WI38 (cell line): ENCODE measurements at regions not wholly inside any gene's neighbourhood (a gene's known extent, or its start where the extent isn't known, plus 50 kb on each side); places are given as distances from the start of the nearest gene placed in this dataset.
"Not testable (repeated sequence)": the region's sequence is repeated elsewhere in the genome, so short reads cannot be mapped to it uniquely, and the experiment has no call there.

Experiments
- H3K4me3 ChIP-seq: 2 replicates; pipeline ENCODE4 v1.5.1; 2011; ENCODE audit warnings: low read depth, mild to moderate bottlenecking, control low read depth, low read length
- TF ChIP-seq, protein P1 (sequence below): IDR thresholded peaks from 2 replicates; pipeline ENCODE4 v1.5.1; 2012; ENCODE audit warnings: low read depth, mild to moderate bottlenecking, control low read depth, low read length

DNA sequence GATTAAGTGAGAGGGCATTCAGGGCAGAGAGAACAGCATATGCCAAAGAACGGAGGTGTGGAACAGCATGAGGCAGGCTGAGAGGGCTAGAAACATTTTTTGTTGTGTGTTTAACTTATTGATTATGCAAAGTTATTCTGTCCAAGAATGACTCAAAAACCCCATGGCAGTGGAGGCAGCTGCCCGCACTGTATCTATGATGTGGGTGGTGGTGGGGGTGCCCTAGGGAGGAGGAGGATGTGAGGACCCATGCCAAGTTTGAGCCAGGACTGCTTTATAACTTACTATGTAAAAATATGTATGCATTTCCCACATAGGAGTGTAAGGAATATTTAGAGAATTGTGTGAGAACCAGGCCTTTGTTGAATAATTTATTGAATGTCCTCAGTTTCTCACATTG is 85.4 kb upstream of the GNAZ start:
- no peak overlapping the region for H3K4me3 ChIP-seq
- TF ChIP-seq, protein P1, sequence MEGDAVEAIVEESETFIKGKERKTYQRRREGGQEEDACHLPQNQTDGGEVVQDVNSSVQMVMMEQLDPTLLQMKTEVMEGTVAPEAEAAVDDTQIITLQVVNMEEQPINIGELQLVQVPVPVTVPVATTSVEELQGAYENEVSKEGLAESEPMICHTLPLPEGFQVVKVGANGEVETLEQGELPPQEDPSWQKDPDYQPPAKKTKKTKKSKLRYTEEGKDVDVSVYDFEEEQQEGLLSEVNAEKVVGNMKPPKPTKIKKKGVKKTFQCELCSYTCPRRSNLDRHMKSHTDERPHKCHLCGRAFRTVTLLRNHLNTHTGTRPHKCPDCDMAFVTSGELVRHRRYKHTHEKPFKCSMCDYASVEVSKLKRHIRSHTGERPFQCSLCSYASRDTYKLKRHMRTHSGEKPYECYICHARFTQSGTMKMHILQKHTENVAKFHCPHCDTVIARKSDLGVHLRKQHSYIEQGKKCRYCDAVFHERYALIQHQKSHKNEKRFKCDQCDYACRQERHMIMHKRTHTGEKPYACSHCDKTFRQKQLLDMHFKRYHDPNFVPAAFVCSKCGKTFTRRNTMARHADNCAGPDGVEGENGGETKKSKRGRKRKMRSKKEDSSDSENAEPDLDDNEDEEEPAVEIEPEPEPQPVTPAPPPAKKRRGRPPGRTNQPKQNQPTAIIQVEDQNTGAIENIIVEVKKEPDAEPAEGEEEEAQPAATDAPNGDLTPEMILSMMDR: no peak

DNA sequence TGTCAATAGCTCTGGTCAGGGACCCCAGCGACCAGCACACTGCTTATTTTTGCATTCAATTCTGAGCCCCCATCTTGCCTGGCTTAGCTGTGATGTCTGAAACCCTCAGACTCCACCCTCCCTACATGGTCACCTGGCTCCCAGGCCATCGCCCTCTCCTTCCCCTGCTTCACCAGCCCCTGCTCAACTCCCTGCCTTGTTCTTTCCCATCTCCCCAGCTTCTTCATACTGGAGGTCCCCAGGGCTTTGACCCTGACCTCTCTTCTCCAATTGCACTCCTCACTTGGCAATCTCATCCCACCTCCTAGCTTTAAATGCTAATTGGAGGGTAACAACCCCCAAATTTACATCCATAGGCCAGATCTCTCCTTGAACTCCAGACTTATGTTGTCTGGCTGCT is 84.3 kb upstream of the GNAZ start:
- TF ChIP-seq, protein P1: no peak
- no peak overlapping the region for H3K4me3 ChIP-seq

DNA sequence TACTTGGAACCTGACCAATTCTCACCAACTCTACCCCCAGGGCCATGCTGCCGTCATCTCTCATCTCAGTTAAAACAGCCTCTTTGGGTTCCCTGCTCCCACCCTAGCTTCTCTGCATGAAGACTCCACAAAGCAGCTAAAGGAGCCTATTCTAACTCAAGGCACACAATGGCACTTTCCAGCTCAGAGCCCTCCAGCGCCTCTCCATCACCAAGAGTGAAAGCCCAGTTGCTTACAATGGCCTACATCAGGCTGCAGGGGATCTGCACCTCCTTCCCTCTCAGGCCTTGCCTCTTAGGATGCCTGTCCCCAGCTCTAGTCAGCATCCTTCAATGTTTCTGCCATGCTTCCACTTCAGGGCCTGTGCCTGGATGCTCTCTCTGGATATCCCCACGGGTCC is 83.7 kb upstream of the GNAZ start:
- H3K4me3 ChIP-seq: no peak overlapping the region

DNA sequence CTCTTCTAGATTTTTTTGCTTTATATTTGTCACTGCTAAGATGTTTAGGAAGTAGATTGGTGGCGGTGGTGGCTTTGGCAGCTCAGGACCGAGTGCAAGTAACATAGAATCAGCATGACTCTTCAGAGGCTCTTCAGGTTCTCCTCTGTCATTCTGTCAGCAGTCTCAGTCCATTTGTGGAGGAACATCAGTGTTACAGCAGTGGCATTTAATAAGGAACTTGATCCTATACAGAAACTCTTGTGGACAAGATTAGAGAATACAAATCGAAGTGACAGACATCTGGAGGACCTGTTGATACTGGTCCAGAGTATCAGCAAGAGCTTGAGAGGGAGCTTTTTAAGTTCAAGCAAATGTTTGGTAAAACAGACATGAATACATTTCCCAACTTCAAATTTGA is 82.2 kb upstream of the GNAZ start:
- TF ChIP-seq, protein P1: no peak
- H3K4me3 ChIP-seq: no peak overlapping the region

More for the DNA sequence above, 83.7 kb upstream of the GNAZ start:
- TF ChIP-seq, protein P1: no peak

DNA sequence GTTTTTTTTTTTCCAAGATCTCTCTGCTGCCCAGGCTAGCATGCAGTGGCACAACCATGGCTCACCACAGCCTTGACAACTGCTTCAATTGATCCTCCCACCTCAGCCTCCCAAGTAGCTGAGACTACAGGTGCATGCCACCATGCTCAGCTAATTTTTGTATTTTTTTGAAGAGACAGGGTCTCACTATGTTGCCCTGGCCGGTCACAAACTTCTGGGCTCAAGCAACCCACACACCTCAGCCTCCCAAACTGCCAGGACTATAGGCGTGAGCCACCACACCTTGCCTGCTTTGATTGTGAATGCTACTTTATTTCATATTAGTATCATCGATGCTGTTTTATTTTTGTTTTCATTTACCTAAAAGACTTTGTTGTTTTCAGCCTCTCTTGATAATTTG is 81.5 kb upstream of the GNAZ start:
- TF ChIP-seq, protein P1: no peak

DNA sequence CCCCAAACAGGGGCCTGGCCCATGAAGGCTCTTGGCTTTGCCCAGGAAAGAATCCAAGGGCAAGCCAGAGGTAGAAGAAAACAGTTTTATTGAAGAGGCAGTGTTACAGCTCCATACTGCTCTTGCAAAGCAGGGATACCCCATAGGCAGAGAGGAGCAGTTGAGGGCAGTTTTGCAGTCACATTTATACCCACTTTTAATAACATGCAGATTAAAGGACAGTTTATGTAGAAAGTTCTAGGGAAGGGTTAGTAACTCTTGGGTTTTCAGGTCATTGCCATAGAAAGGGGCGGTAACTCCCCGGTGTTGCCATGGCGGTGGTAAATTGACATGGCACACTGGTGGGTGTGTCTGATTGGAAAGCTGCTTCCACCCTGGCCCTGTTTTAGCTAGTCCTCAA is 80.5 kb upstream of the GNAZ start:
- H3K4me3 ChIP-seq: no peak overlapping the region
- TF ChIP-seq, protein P1: no peak

More for the DNA sequence above, 81.5 kb upstream of the GNAZ start:
- no peak overlapping the region for H3K4me3 ChIP-seq

DNA sequence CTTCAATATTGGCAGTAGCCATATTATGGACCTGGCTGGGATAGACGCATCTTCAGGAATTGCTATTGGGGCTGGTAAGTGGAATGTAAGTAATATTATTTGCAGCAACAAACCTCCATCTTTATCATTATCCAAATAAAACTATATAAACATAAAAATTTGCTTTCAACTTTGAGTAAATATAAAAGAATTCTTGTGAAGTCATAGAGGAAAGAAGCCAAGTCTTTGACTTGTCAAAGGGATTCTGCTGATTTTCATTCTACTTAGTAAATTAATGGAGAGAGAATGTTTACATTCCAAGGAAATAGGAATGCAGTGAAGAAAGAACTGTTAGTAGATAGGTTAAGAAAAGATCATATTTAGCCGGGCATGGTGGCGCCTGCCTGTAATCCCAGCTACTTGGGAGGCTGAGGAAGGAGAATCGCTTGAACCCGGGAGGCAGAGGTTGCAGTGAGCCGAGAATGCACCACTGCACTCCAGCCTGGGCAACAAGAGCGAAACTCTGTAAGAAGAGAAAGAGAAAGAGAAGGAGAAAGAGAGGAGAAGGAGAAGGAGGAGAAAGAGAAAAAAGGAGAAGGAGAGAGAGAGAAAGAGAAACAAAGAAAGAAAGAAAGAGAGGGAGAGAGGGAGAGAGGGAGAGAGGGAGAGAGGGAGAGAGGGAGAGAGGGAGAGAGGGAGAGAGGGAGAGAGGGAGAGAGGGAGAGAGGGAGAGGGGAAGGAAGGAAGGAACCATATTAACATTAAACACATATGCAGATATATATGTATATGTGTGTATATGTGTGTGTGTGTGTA is 79.4 kb upstream of the GNAZ start:
- not testable (repeated sequence) for H3K4me3 ChIP-seq

DNA sequence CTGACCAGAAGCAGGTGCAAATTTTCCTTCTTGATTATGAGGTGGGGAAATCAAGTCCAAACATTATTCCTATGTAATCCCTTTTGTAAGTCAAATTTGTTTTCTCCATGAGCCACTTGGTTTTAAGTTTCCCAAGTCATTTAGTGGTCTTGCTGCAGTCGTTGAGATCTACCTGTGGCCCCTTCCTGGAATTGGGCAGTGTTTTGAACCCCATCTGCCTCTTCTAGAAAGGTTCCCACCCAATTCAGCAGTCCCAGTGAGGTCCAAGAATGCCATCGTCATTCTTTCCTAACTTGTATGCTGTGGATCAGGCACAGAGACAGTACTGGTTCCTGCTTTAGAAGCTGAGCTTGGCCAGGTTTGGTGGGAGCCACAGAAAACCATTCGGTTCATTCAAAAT is 77.8 kb upstream of the GNAZ start:
- TF ChIP-seq, protein P1: no peak

More for the DNA sequence above, 77.8 kb upstream of the GNAZ start:
- H3K4me3 ChIP-seq: no peak overlapping the region
